CD14-positive monocyte (primary cell): ENCODE measurements at regions not wholly inside any gene's neighbourhood (a gene's known extent, or its start where the extent isn't known, plus 50 kb on each side); places are given as distances from the start of the nearest gene placed in this dataset.

Experiments
- DNase-seq, 3 donors: peaks; one replicate each; pipeline ENCODE4 v3.0.0-alpha.2; 2011 to 2022
- H2AFZ ChIP-seq: 2 replicates; pipeline ENCODE4 v1.6.0; 2012; ENCODE audit warnings: mild to moderate bottlenecking, low read depth, low read length, inconsistent platforms; ENCODE audit not compliant: insufficient read depth, poor library complexity, severe bottlenecking
- H3K27ac ChIP-seq, 2 donors: 1 replicate in 1 of 2; 2 replicates in 1 of 2; pipeline ENCODE4 v1.5.1; 2012 to 2013; ENCODE audit warnings: low read length in 2 of 2, control low read depth in 1 of 2, inconsistent platforms in 1 of 2, low read depth in 1 of 2, mild to moderate bottlenecking in 1 of 2
- H3K27me3 ChIP-seq, 2 donors: one replicate each; pipeline versions ENCODE4 v1.6.0 to v1.6.1; 2011 to 2013; ENCODE audit warnings: low read length in 2 of 2; ENCODE audit not compliant: control insufficient read depth in 2 of 2, insufficient read depth in 2 of 2
- H3K36me3 ChIP-seq, 2 donors: replicated peaks in 1 of 2; 1 replicate in 1 of 2; 2 replicates in 1 of 2; pipeline versions ENCODE4 v1.5.1 to v1.6.1; 2012 to 2013; ENCODE audit warnings: low read length in 2 of 2, control low read depth in 1 of 2, inconsistent platforms in 1 of 2, mild to moderate bottlenecking in 1 of 2; ENCODE audit not compliant: insufficient read depth in 2 of 2, control insufficient read depth in 1 of 2
- H3K4me1 ChIP-seq, 2 donors: 1 replicate in 1 of 2; 2 replicates in 1 of 2; pipeline versions ENCODE4 v1.5.1 to v1.6.1; 2012 to 2013; ENCODE audit warnings: low read length in 2 of 2, control low read depth in 1 of 2, inconsistent platforms in 1 of 2, mild to moderate bottlenecking in 1 of 2, moderate library complexity in 1 of 2; ENCODE audit not compliant: insufficient read depth in 2 of 2, control insufficient read depth in 1 of 2
- H3K4me2 ChIP-seq: replicated peaks from 2 replicates; pipeline ENCODE3; 2012; ENCODE audit warnings: low read length, moderate library complexity, mild to moderate bottlenecking; ENCODE audit not compliant: poor library complexity, severe bottlenecking; ENCODE audit errors: extremely low read depth
- H3K4me3 ChIP-seq, 3 experiments: fragments of 200-600 bp in 1 of 3; sonication (generic) in 1 of 3; replicated peaks in 1 of 3; 1 replicate in 2 of 3; 2 replicates in 1 of 3; pipeline ENCODE4 v1.5.1; 2011 to 2013; ENCODE audit warnings: low read length in 3 of 3, mild to moderate bottlenecking in 3 of 3, control low read depth in 2 of 3, low read depth in 2 of 3, inconsistent platforms in 1 of 3, moderate library complexity in 1 of 3
- H3K79me2 ChIP-seq: 2 replicates; pipeline ENCODE4 v1.6.0; 2012; ENCODE audit warnings: mild to moderate bottlenecking, control low read depth, inconsistent platforms, low read length, moderate library complexity; ENCODE audit not compliant: insufficient read depth
- H3K9ac ChIP-seq: 2 replicates; pipeline ENCODE4 v1.6.0; 2017; ENCODE audit warnings: low read length, mild to moderate bottlenecking; ENCODE audit not compliant: insufficient read depth, poor library complexity, severe bottlenecking
- H3K9me3 ChIP-seq, 2 donors: replicated peaks in 1 of 2; 1 replicate in 1 of 2; 2 replicates in 1 of 2; pipeline versions ENCODE4 v1.5.1 to v1.6.1; 2012 to 2013; ENCODE audit warnings: low read length in 2 of 2, control low read depth in 1 of 2; ENCODE audit not compliant: control insufficient read depth in 1 of 2, insufficient read depth in 1 of 2
- H4K20me1 ChIP-seq: 2 replicates; pipeline ENCODE4 v1.6.0; 2012; ENCODE audit warnings: mild to moderate bottlenecking, low read length, control low read depth, moderate library complexity; ENCODE audit not compliant: insufficient read depth
- H3K27ac Mint-ChIP-seq, 7 donors: one replicate each; pipeline ENCODE4 v1.8.0; 2020; ENCODE audit warnings: mild to moderate bottlenecking in 7 of 7, mixed read lengths in 7 of 7, moderate library complexity in 6 of 7, inconsistent platforms in 2 of 7
- H3K27me3 Mint-ChIP-seq, 3 donors: one replicate each; pipeline ENCODE4 v1.8.0; 2021 to 2022; ENCODE audit warnings: low read depth in 3 of 3, mild to moderate bottlenecking in 3 of 3, mixed read lengths in 3 of 3, moderate library complexity in 3 of 3, inconsistent platforms in 1 of 3
- H3K36me3 Mint-ChIP-seq, 2 donors: one replicate each; pipeline ENCODE4 v1.8.0; 2020; ENCODE audit warnings: mixed read lengths in 2 of 2, inconsistent platforms in 1 of 2, mild to moderate bottlenecking in 1 of 2
- H3K4me1 Mint-ChIP-seq: one replicate; pipeline ENCODE4 v1.8.0; 2020; ENCODE audit warnings: mild to moderate bottlenecking, mixed read lengths
- H3K4me3 Mint-ChIP-seq, 2 donors: one replicate each; pipeline ENCODE4 v1.8.0; 2020; ENCODE audit warnings: mild to moderate bottlenecking in 2 of 2, mixed read lengths in 2 of 2, moderate library complexity in 1 of 2
- H3K9me3 Mint-ChIP-seq, 7 donors: one replicate each; pipeline ENCODE4 v1.8.0; 2020 to 2022; ENCODE audit warnings: mixed read lengths in 7 of 7, mild to moderate bottlenecking in 6 of 7, moderate library complexity in 6 of 7, inconsistent platforms in 2 of 7
- CTCF ChIP-seq: fragments of 200-600 bp; IDR thresholded peaks from one replicate; pipeline ENCODE4 v1.8.0; 2022; ENCODE audit warnings: antibody characterized with exemption, mild to moderate bottlenecking
- WGBS: methylation state at CpG from one replicate; pipeline ENCODE4 v1.1.5; 2013; ENCODE audit warnings: missing lambda C conversion rate; ENCODE audit not compliant: insufficient coverage; 5-methylcytosine and 5-hydroxymethylcytosine counted together
- intact Hi-C, 2 donors: fragments of 100-400 bp; cut with micrococcal nuclease; formaldehyde crosslinking; loops; one replicate each; pipeline versions ENCODE4 v1.15.0 to v1.15.1; 2023

- DNase-seq, result no peak
- Mint-ChIP-seq H3K36me3 (no peaks in the 10 kb centered on the region), H3K27ac (no peak overlapping the region), H3K4me3 (no peak overlapping the region), H3K4me1 (no peaks in the 10 kb centered on the region), H3K27me3 (peaks cover 0 to 2% (median 0%) of the 10 kb centered on the region in 3 donors), H3K9me3 (peaks cover 0 to 9% (median 3%) of the 10 kb centered on the region in 7 donors)
- intact Hi-C loops, result no loop called here
- no peak for TF ChIP-seq CTCF
- Histone ChIP-seq H3K9ac (no peak overlapping the region), H3K9me3 (no peaks in the 10 kb centered on the region), H2AFZ (no peak overlapping the region), H3K4me2 (no peak overlapping the region), H3K79me2 (no peaks in the 10 kb centered on the region), H3K27me3 (no peaks in the 10 kb centered on the region), H4K20me1 (no peaks in the 10 kb centered on the region), H3K27ac (no peak overlapping the region), H3K36me3 (no peaks in the 10 kb centered on the region), H3K4me1 (no peaks in the 10 kb centered on the region), H3K4me3 (no peak overlapping the region)
- no CpG with 5 or more reads among the region's 2 CpGs for WGBS
These were observed 400.2 kb downstream of the GJA1 start for GRCh38 chr6:121835662-121836061.

GRCh38 chr6:121837545-121838229 lies 402.2 kb downstream of the GJA1 start:
- no peak overlapping the region for H3K4me3 Mint-ChIP-seq
- no peak overlapping the region for H3K4me3 ChIP-seq
- peaks cover 0 to 2% (median 0%) of the 10 kb centered on the region in 3 donors for H3K27me3 Mint-ChIP-seq
- H3K27ac Mint-ChIP-seq, result no peak overlapping the region
- no CpG with 5 or more reads among the region's 4 CpGs for WGBS
- H3K9me3 ChIP-seq, result no peaks in the 10 kb centered on the region
- no peak overlapping the region for H3K9ac ChIP-seq
- H2AFZ ChIP-seq, result no peak overlapping the region
- intact Hi-C loops, result no loop called here
- no peak overlapping the region for H3K27ac ChIP-seq
- no peaks in the 10 kb centered on the region for H3K36me3 Mint-ChIP-seq
- peaks cover 0 to 8% (median 2%) of the 10 kb centered on the region in 7 donors for H3K9me3 Mint-ChIP-seq
- no peaks in the 10 kb centered on the region for H4K20me1 ChIP-seq
- no peaks in the 10 kb centered on the region for H3K36me3 ChIP-seq
- H3K79me2 ChIP-seq, result no peaks in the 10 kb centered on the region
- no peak for DNase-seq
- no peak overlapping the region for H3K4me2 ChIP-seq
- no peaks in the 10 kb centered on the region for H3K4me1 Mint-ChIP-seq
- no peaks in the 10 kb centered on the region for H3K27me3 ChIP-seq
- no peaks in the 10 kb centered on the region for H3K4me1 ChIP-seq
- TF ChIP-seq CTCF, result no peak
